ENCODE measurements at regions not wholly inside any gene's neighbourhood (a gene's known extent, or its start where the extent isn't known, plus 50 kb on each side); places are given as distances from the start of the nearest gene placed in this dataset.

- TF ChIP-seq, protein P1, sequence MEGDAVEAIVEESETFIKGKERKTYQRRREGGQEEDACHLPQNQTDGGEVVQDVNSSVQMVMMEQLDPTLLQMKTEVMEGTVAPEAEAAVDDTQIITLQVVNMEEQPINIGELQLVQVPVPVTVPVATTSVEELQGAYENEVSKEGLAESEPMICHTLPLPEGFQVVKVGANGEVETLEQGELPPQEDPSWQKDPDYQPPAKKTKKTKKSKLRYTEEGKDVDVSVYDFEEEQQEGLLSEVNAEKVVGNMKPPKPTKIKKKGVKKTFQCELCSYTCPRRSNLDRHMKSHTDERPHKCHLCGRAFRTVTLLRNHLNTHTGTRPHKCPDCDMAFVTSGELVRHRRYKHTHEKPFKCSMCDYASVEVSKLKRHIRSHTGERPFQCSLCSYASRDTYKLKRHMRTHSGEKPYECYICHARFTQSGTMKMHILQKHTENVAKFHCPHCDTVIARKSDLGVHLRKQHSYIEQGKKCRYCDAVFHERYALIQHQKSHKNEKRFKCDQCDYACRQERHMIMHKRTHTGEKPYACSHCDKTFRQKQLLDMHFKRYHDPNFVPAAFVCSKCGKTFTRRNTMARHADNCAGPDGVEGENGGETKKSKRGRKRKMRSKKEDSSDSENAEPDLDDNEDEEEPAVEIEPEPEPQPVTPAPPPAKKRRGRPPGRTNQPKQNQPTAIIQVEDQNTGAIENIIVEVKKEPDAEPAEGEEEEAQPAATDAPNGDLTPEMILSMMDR (IDR thresholded peaks at IDR 0.05; ENCODE audit: insufficient read depth, low read length) = no peak
- TF ChIP-seq, protein P2, sequence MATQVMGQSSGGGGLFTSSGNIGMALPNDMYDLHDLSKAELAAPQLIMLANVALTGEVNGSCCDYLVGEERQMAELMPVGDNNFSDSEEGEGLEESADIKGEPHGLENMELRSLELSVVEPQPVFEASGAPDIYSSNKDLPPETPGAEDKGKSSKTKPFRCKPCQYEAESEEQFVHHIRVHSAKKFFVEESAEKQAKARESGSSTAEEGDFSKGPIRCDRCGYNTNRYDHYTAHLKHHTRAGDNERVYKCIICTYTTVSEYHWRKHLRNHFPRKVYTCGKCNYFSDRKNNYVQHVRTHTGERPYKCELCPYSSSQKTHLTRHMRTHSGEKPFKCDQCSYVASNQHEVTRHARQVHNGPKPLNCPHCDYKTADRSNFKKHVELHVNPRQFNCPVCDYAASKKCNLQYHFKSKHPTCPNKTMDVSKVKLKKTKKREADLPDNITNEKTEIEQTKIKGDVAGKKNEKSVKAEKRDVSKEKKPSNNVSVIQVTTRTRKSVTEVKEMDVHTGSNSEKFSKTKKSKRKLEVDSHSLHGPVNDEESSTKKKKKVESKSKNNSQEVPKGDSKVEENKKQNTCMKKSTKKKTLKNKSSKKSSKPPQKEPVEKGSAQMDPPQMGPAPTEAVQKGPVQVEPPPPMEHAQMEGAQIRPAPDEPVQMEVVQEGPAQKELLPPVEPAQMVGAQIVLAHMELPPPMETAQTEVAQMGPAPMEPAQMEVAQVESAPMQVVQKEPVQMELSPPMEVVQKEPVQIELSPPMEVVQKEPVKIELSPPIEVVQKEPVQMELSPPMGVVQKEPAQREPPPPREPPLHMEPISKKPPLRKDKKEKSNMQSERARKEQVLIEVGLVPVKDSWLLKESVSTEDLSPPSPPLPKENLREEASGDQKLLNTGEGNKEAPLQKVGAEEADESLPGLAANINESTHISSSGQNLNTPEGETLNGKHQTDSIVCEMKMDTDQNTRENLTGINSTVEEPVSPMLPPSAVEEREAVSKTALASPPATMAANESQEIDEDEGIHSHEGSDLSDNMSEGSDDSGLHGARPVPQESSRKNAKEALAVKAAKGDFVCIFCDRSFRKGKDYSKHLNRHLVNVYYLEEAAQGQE (IDR thresholded peaks at IDR 0.05; ENCODE audit: insufficient replicate concordance, low read depth) = no peak
- no peak for TF ChIP-seq POLR2AphosphoS5 (IDR thresholded peaks at IDR 0.05; ENCODE audit: low read depth)
- no peak for TF ChIP-seq GABPA (IDR thresholded peaks at IDR 0.05; ENCODE audit: low read depth)
- no peak for TF ChIP-seq SPI1 (IDR thresholded peaks at IDR 0.05; ENCODE audit: borderline replicate concordance, low read depth)
Observed at GRCh38 chrX:117487421-117487820, 629.2 kb downstream of the KLHL13 start.

Data from HL-60 (cell line).